ENCODE measurements at regions not wholly inside any gene's neighbourhood (a gene's known extent, or its start where the extent isn't known, plus 50 kb on each side); places are given as distances from the start of the nearest gene placed in this dataset.

DNA sequence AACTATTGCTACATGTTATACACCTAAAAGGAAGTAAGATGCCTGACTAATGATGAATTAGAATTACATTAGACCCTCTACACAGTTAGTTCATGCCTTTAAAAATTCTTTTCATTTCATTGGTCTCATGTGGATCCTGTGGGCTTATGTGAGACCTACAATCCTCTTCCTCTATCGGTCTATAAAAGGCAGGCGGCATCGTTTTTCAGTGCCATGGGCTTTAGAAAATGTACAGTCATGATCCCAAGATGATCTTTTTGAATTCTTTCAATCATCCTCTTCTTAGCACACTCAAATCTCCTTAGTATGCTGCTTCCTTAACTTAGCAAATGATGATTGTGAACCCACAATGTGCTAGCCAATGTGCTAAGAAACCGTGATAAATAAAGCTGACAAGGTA, 193.9 kb downstream of the ZNF608 start:
- TF ChIP-seq, protein P1, sequence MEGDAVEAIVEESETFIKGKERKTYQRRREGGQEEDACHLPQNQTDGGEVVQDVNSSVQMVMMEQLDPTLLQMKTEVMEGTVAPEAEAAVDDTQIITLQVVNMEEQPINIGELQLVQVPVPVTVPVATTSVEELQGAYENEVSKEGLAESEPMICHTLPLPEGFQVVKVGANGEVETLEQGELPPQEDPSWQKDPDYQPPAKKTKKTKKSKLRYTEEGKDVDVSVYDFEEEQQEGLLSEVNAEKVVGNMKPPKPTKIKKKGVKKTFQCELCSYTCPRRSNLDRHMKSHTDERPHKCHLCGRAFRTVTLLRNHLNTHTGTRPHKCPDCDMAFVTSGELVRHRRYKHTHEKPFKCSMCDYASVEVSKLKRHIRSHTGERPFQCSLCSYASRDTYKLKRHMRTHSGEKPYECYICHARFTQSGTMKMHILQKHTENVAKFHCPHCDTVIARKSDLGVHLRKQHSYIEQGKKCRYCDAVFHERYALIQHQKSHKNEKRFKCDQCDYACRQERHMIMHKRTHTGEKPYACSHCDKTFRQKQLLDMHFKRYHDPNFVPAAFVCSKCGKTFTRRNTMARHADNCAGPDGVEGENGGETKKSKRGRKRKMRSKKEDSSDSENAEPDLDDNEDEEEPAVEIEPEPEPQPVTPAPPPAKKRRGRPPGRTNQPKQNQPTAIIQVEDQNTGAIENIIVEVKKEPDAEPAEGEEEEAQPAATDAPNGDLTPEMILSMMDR (IDR thresholded peaks at IDR 0.05), result no peak
- no peak for TF ChIP-seq ZFX (IDR thresholded peaks at IDR 0.05; ENCODE audit: borderline replicate concordance)

Data from 22Rv1 (cell line).